Subcutaneous abdominal adipose tissue (tissue), 5 donors: ENCODE measurements at regions not wholly inside any gene's neighbourhood (a gene's known extent, or its start where the extent isn't known, plus 50 kb on each side); places are given as distances from the start of the nearest gene placed in this dataset.
"Not testable (repeated sequence)": the region's sequence is repeated elsewhere in the genome, so short reads cannot be mapped to it uniquely, and the experiment has no call there.

ENCODE experiments used
- H3K27ac ChIP-seq: one replicate; pipeline ENCODE4 v1.7.0; 2013; ENCODE audit warnings: low read depth, mild to moderate bottlenecking, inconsistent platforms, low read length, moderate library complexity
- H3K27me3 ChIP-seq, 5 donors: one replicate each; pipeline ENCODE4 v1.7.0; 2013; ENCODE audit warnings: low read length in 5 of 5, inconsistent platforms in 1 of 5; ENCODE audit not compliant: control insufficient read depth in 5 of 5, insufficient read depth in 4 of 5
- H3K36me3 ChIP-seq, 5 donors: one replicate each; pipeline ENCODE4 v1.7.0; 2013; ENCODE audit warnings: low read length in 5 of 5; ENCODE audit not compliant: control insufficient read depth in 5 of 5, insufficient read depth in 5 of 5
- H3K4me1 ChIP-seq, 5 donors: one replicate each; pipeline ENCODE4 v1.7.0; 2013; ENCODE audit warnings: low read length in 5 of 5, mild to moderate bottlenecking in 3 of 5, moderate library complexity in 1 of 5; ENCODE audit not compliant: control insufficient read depth in 5 of 5, insufficient read depth in 5 of 5
- H3K4me3 ChIP-seq, 5 donors: one replicate each; pipeline ENCODE4 v1.7.0; 2013; ENCODE audit warnings: low read length in 5 of 5, low read depth in 1 of 5
- H3K9ac ChIP-seq, 5 donors: one replicate each; pipeline ENCODE4 v1.7.0; 2013; ENCODE audit warnings: low read length in 5 of 5, mild to moderate bottlenecking in 4 of 5, moderate library complexity in 3 of 5
- H3K9me3 ChIP-seq, 5 donors: one replicate each; pipeline ENCODE4 v1.7.0; 2013; ENCODE audit warnings: low read length in 5 of 5; ENCODE audit not compliant: control insufficient read depth in 5 of 5
- donor health status: healthy.
- donor health status: healthy.
- donor health status: healthy.
- donor health status: healthy.
- donor health status: healthy.

DNA sequence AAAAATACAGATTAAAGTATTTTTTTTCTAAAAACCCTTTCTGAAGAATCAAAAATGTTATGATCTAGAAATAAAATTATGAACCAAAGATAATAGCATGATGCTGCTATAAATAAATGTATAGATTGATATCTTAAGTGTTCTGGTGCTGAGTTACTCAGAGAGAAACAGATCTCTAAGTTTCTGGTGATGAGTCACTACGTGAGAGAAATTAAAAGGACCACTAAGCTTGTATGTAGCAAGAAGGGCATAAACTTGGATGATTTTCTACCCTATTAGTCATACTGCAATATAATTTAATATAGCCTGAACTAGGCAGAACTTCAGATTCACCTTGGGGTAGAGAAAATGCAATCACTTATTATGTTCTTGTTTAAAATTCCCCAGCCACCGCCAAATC, 514.8 kb downstream of the AMY1C start:
- Histone ChIP-seq H3K4me1 (no peaks in the 10 kb centered on the region), H3K9me3 (no peaks in the 10 kb centered on the region), H3K27ac (no peak overlapping the region), H3K4me3 (no peak overlapping the region), H3K9ac (no peak overlapping the region), H3K36me3 (no peaks in the 10 kb centered on the region), H3K27me3 (no peaks in the 10 kb centered on the region)

- Histone ChIP-seq H3K36me3 (no peaks in the 10 kb centered on the region), H3K4me3 (no peak overlapping the region), H3K9me3 (no peaks in the 10 kb centered on the region), H3K4me1 (no peaks in the 10 kb centered on the region), H3K27me3 (no peaks in the 10 kb centered on the region), H3K9ac (no peak overlapping the region), H3K27ac (no peak overlapping the region)
Observed at GRCh38 chr1:104265163-104265562, 515.5 kb downstream of the AMY1C start.

GRCh38 chr1:104266612-104267011, 516.9 kb downstream of the AMY1C start:
- Histone ChIP-seq H3K27me3 (no peaks in the 10 kb centered on the region), H3K27ac (no peak overlapping the region), H3K9me3 (no peaks in the 10 kb centered on the region), H3K4me1 (no peaks in the 10 kb centered on the region), H3K36me3 (no peaks in the 10 kb centered on the region), H3K9ac (no peak overlapping the region), H3K4me3 (no peak overlapping the region)

DNA sequence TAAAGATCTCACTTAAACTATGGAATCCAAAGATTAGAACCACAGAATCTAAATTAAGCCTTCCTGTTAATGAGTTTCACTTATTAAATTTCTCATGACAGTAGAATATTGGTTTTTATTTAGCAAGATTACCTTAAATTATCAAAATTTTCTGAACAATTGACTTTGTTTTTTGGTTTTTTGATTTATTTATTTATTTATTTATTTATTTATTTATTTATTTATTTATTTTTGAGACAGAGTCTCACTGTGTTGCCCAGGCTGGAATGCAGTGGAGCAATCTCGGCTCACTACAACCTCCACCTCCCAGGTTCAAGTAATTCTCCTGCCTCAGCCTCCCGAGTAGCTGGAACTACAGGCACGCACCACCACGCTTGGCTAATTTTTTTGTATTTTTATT, 538.6 kb downstream of the AMY1C start:
- H3K4me3 ChIP-seq, H3K27ac ChIP-seq, H3K36me3 ChIP-seq, H3K4me1 ChIP-seq, H3K27me3 ChIP-seq, H3K9me3 ChIP-seq, H3K9ac ChIP-seq: not testable (repeated sequence)

GRCh38 chr1:104291156-104291555, 541.5 kb downstream of the AMY1C start:
- H3K9ac ChIP-seq, result no peak overlapping the region
- H3K4me1 ChIP-seq, result no peaks in the 10 kb centered on the region
- H3K27me3 ChIP-seq, result no peaks in the 10 kb centered on the region
- no peak overlapping the region for H3K27ac ChIP-seq
- no peak overlapping the region for H3K4me3 ChIP-seq
- no peaks in the 10 kb centered on the region for H3K36me3 ChIP-seq
- H3K9me3 ChIP-seq, result peaks cover 0 to 3% (median 0%) of the 10 kb centered on the region in 5 donors

- Histone ChIP-seq H3K9me3 (peaks cover 0 to 3% (median 0%) of the 10 kb centered on the region in 5 donors), H3K27ac (no peak overlapping the region), H3K9ac (no peak overlapping the region), H3K36me3 (no peaks in the 10 kb centered on the region), H3K27me3 (no peaks in the 10 kb centered on the region), H3K4me3 (no peak overlapping the region), H3K4me1 (no peaks in the 10 kb centered on the region)
Observed at GRCh38 chr1:104294259-104294658, 544.6 kb downstream of the AMY1C start.

GRCh38 chr1:104295511-104295910, 545.8 kb downstream of the AMY1C start:
- no peaks in the 10 kb centered on the region for H3K36me3 ChIP-seq
- H3K9me3 ChIP-seq, result peaks cover 0 to 3% (median 0%) of the 10 kb centered on the region in 5 donors
- no peak overlapping the region for H3K27ac ChIP-seq
- no peak overlapping the region for H3K4me3 ChIP-seq
- no peaks in the 10 kb centered on the region for H3K4me1 ChIP-seq
- no peaks in the 10 kb centered on the region for H3K27me3 ChIP-seq
- no peak overlapping the region for H3K9ac ChIP-seq

GRCh38 chr1:104309673-104310072, 560.0 kb downstream of the AMY1C start:
- no peak overlapping the region for H3K4me3 ChIP-seq
- H3K27ac ChIP-seq, result no peak overlapping the region
- H3K36me3 ChIP-seq, result no peaks in the 10 kb centered on the region
- no peaks in the 10 kb centered on the region for H3K27me3 ChIP-seq
- no peak overlapping the region for H3K9ac ChIP-seq
- H3K9me3 ChIP-seq, result no peaks in the 10 kb centered on the region
- no peaks in the 10 kb centered on the region for H3K4me1 ChIP-seq

GRCh38 chr1:104315823-104316222, 566.1 kb downstream of the AMY1C start:
- H3K27me3 ChIP-seq, result no peaks in the 10 kb centered on the region

DNA sequence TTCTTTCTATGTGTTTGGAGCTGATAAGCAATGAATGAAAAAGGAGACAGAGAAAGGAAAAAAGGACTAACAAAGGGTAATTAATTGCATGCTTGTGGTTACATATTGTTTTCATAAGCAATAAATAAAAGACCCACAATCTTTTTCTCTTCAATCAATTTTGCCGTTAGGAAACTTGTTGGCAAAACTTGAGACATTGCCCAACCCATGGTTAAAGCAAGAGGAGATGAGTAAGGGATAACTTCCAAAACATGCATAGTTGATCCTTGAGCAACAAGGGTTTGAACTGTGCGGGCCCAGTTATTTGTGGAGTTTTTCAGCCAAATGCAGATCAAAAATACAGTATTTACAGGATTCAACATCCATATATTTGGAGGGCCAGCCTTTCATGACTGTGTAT, 572.4 kb downstream of the AMY1C start:
- H3K9me3 ChIP-seq, result no peaks in the 10 kb centered on the region
- H3K4me3 ChIP-seq, result no peak overlapping the region
- H3K9ac ChIP-seq, result no peak overlapping the region
- H3K27ac ChIP-seq, result no peak overlapping the region
- H3K36me3 ChIP-seq, result no peaks in the 10 kb centered on the region
- H3K4me1 ChIP-seq, result no peaks in the 10 kb centered on the region
- no peaks in the 10 kb centered on the region for H3K27me3 ChIP-seq

More at GRCh38 chr1:104315823-104316222, 566.1 kb downstream of the AMY1C start:
- Histone ChIP-seq H3K4me1 (no peaks in the 10 kb centered on the region), H3K27ac (no peak overlapping the region), H3K4me3 (no peak overlapping the region), H3K36me3 (no peaks in the 10 kb centered on the region), H3K9ac (no peak overlapping the region), H3K9me3 (peaks cover 0 to 2% (median 0%) of the 10 kb centered on the region in 5 donors)

DNA sequence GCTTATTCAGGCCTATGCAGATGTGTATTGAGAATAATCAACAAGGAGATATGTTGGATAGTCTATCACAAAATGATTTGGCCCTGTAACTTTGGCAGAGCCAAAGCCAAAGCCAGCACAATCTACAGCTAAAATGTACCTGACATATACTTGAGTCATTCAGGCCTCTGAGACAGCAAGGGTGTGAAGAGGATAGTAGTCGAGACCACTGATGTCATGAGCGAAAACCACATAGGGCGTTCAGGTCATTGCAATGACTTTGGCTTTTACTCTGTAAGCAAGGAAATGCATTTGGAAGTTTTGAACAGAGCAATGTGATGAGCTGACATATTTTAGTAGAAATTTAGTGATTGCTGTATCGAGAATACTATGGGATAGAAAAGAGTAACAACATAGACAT, 579.6 kb downstream of the AMY1C start:
- no peak overlapping the region for H3K27ac ChIP-seq

More for the DNA sequence above, 579.6 kb downstream of the AMY1C start:
- H3K36me3 ChIP-seq, result no peaks in the 10 kb centered on the region
- H3K4me3 ChIP-seq, result no peak overlapping the region
- no peaks in the 10 kb centered on the region for H3K27me3 ChIP-seq
- no peak overlapping the region for H3K9ac ChIP-seq
- no peaks in the 10 kb centered on the region for H3K4me1 ChIP-seq
- H3K9me3 ChIP-seq, result no peaks in the 10 kb centered on the region
